GM23248 (cell line): ENCODE measurements at regions not wholly inside any gene's neighbourhood (a gene's known extent, or its start where the extent isn't known, plus 50 kb on each side); places are given as distances from the start of the nearest gene placed in this dataset.
A peak's percentile ranks its signal among the peaks of the same experiment; 100 is the strongest.

Experiments used
- DNase-seq: peaks from one replicate; pipeline ENCODE4 v3.0.0-alpha.2; 2015
- H2AFZ ChIP-seq: fragments of 200-600 bp; sonication (generic); 2 replicates; pipeline ENCODE4 v1.6.1; 2016; ENCODE audit warnings: antibody characterized with exemption
- H3F3A ChIP-seq: fragments of 200-600 bp; sonication (generic); 2 replicates; pipeline ENCODE4 v1.6.1; 2016; ENCODE audit warnings: mild to moderate bottlenecking, antibody characterized with exemption, mixed run types; ENCODE audit not compliant: insufficient read depth
- H3K27ac ChIP-seq: fragments of 200-600 bp; sonication (generic); 2 replicates; pipeline ENCODE4 v1.5.1; 2016; ENCODE audit warnings: mild to moderate bottlenecking
- H3K27me3 ChIP-seq: fragments of 200-600 bp; sonication (generic); replicated peaks from 2 replicates; pipeline ENCODE4 v1.6.1; 2016; ENCODE audit warnings: mild to moderate bottlenecking; ENCODE audit not compliant: insufficient read depth
- H3K36me3 ChIP-seq: fragments of 200-600 bp; sonication (generic); 2 replicates; pipeline ENCODE4 v1.6.1; 2016; ENCODE audit warnings: low read depth, mild to moderate bottlenecking
- H3K4me1 ChIP-seq: fragments of 200-600 bp; sonication (generic); 2 replicates; pipeline ENCODE4 v1.6.1; 2016; ENCODE audit warnings: mild to moderate bottlenecking; ENCODE audit not compliant: insufficient read depth
- H3K4me2 ChIP-seq: fragments of 200-600 bp; sonication (generic); one replicate; pipeline ENCODE4 v1.6.1; 2016; ENCODE audit warnings: mild to moderate bottlenecking; ENCODE audit not compliant: unreplicated experiment
- H3K4me3 ChIP-seq: fragments of 200-600 bp; sonication (generic); 2 replicates; pipeline ENCODE4 v1.5.1; 2016; ENCODE audit warnings: mild to moderate bottlenecking
- H3K79me2 ChIP-seq: fragments of 200-600 bp; sonication (generic); 2 replicates; pipeline ENCODE4 v1.6.1; 2016; ENCODE audit warnings: mild to moderate bottlenecking; ENCODE audit not compliant: insufficient read depth
- H3K9ac ChIP-seq: fragments of 200-600 bp; sonication (generic); 2 replicates; pipeline ENCODE4 v1.6.1; 2016; ENCODE audit warnings: mild to moderate bottlenecking
- H3K9me2 ChIP-seq: fragments of 200-600 bp; sonication (generic); 2 replicates; pipeline ENCODE4 v1.6.1; 2016; ENCODE audit warnings: mixed run types, mild to moderate bottlenecking, moderate library complexity; ENCODE audit not compliant: insufficient read depth
- H3K9me3 ChIP-seq: fragments of 200-600 bp; sonication (generic); one replicate; pipeline ENCODE4 v1.6.1; 2017; ENCODE audit warnings: low read depth
- H4K20me1 ChIP-seq: fragments of 200-600 bp; sonication (generic); 2 replicates; pipeline ENCODE4 v1.6.0; 2016; ENCODE audit not compliant: insufficient read depth
- EZH2 ChIP-seq: fragments of 200-600 bp; sonication (generic); IDR thresholded peaks from 2 replicates; pipeline ENCODE4 v1.6.1; 2018; ENCODE audit warnings: antibody characterized with exemption, mild to moderate bottlenecking; ENCODE audit not compliant: insufficient read depth, poor library complexity, severe bottlenecking
- EZH2phosphoT487 ChIP-seq: fragments of 200-600 bp; sonication (generic); IDR thresholded peaks from 2 replicates; pipeline ENCODE4 v1.6.1; 2018; ENCODE audit warnings: antibody characterized with exemption, moderate library complexity, mild to moderate bottlenecking, low read depth; ENCODE audit not compliant: insufficient read depth
- WGBS, 2 experiments: methylation state at CpG; one replicate each; pipeline ENCODE4 v1.1.6; 2015 to 2017; ENCODE audit warnings: low lambda C conversion rate in 2 of 2, low coverage in 1 of 2; ENCODE audit errors: missing lambda C conversion rate in 2 of 2; 5-methylcytosine and 5-hydroxymethylcytosine counted together
- in situ Hi-C: fragments of 300-500 bp; cut with MboI; formaldehyde crosslinking; loops from 2 replicates; pipeline ENCODE4 v1.15.0; 2020

- Histone ChIP-seq H3K4me2 (no peak overlapping the region), H3K79me2 (no peaks in the 10 kb centered on the region), H3F3A (no peaks in the 10 kb centered on the region), H3K9ac (peak overlapping the region; percentile 31; the same call in 1 of the 2 replicates), H3K4me3 (no peak overlapping the region), H3K9me2 (no peaks in the 10 kb centered on the region), H3K9me3 (no peaks in the 10 kb centered on the region), H3K27ac (no peak overlapping the region), H3K36me3 (no peaks in the 10 kb centered on the region), H4K20me1 (no peaks in the 10 kb centered on the region), H3K27me3 (no peaks in the 10 kb centered on the region), H2AFZ (no peak overlapping the region), H3K4me1 (peaks cover 7% of the 10 kb centered on the region)
- TF ChIP-seq EZH2 (no peak), EZH2phosphoT487 (no peak)
- WGBS, 2 experiments, result 38 to 43% methylated on average over 8 of the region's 8 CpGs
- DNase-seq, result peak; percentile 90
- in situ Hi-C loops, result no loop called here
Measured at GRCh38 chr1:234755449-234755863, 145.5 kb upstream of the IRF2BP2 start.

GRCh38 chr1:234753979-234754378 lies 144.0 kb upstream of the IRF2BP2 start:
- TF ChIP-seq EZH2phosphoT487 (no peak), EZH2 (no peak)
- no peaks in the 10 kb centered on the region for H3K27me3 ChIP-seq
- in situ Hi-C loops, result no loop called here

GRCh38 chr1:234752927-234753326 lies 142.9 kb upstream of the IRF2BP2 start:
- Histone ChIP-seq H3K36me3 (no peaks in the 10 kb centered on the region), H3K9me2 (no peaks in the 10 kb centered on the region), H2AFZ (no peak overlapping the region), H3K27me3 (no peaks in the 10 kb centered on the region), H3K27ac (no peak overlapping the region), H3F3A (no peaks in the 10 kb centered on the region), H3K4me2 (no peak overlapping the region), H4K20me1 (no peaks in the 10 kb centered on the region), H3K4me3 (no peak overlapping the region), H3K9ac (no peak overlapping the region), H3K9me3 (no peaks in the 10 kb centered on the region), H3K4me1 (peaks cover 7% of the 10 kb centered on the region), H3K79me2 (no peaks in the 10 kb centered on the region)
- 96 to 97% methylated on average over 8 of the region's 8 CpGs for WGBS, 2 experiments
- no peak for DNase-seq
- TF ChIP-seq EZH2 (no peak), EZH2phosphoT487 (no peak)
- in situ Hi-C loops, result no loop called here

More at GRCh38 chr1:234753979-234754378, 144.0 kb upstream of the IRF2BP2 start:
- Histone ChIP-seq H2AFZ (no peak overlapping the region), H3K4me3 (no peak overlapping the region), H4K20me1 (no peaks in the 10 kb centered on the region), H3F3A (no peaks in the 10 kb centered on the region), H3K9ac (no peak overlapping the region), H3K27ac (no peak overlapping the region), H3K4me2 (no peak overlapping the region), H3K9me2 (no peaks in the 10 kb centered on the region), H3K79me2 (no peaks in the 10 kb centered on the region), H3K9me3 (no peaks in the 10 kb centered on the region), H3K4me1 (peaks cover 7% of the 10 kb centered on the region), H3K36me3 (no peaks in the 10 kb centered on the region)
- DNase-seq, result no peak
- WGBS, 2 experiments, result 54 to 63% methylated on average over 3 of the region's 3 CpGs

GRCh38 chr1:234751678-234752077 lies 141.7 kb upstream of the IRF2BP2 start:
- Histone ChIP-seq H3K27ac (no peak overlapping the region), H3K4me2 (no peak overlapping the region), H3F3A (no peaks in the 10 kb centered on the region), H3K4me1 (peaks cover 7% of the 10 kb centered on the region), H3K9me3 (no peaks in the 10 kb centered on the region), H3K9me2 (no peaks in the 10 kb centered on the region), H3K36me3 (no peaks in the 10 kb centered on the region), H3K4me3 (no peak overlapping the region), H3K27me3 (no peaks in the 10 kb centered on the region), H2AFZ (no peak overlapping the region), H3K9ac (no peak overlapping the region), H3K79me2 (no peaks in the 10 kb centered on the region), H4K20me1 (no peaks in the 10 kb centered on the region)
- DNase-seq, result no peak
- no peak for TF ChIP-seq EZH2phosphoT487
- WGBS, 2 experiments, result 87 to 94% methylated on average over 7 of the region's 7 CpGs
- in situ Hi-C loops, result no loop called here
